Pancreas (tissue), 10 donors: ENCODE measurements at regions not wholly inside any gene's neighbourhood (a gene's known extent, or its start where the extent isn't known, plus 50 kb on each side); places are given as distances from the start of the nearest gene placed in this dataset.

Experiments used
- ATAC-seq, 4 donors: fragments of 200-7000 bp; cut with Tn5 transposase; one replicate each; pipeline versions ENCODE4 v1.8.0 to v1.9.1; 2020; ENCODE audit warnings: mild to moderate bottlenecking in 4 of 4, moderate library complexity in 4 of 4
- DNase-seq, 6 donors: peaks; one replicate each; pipeline ENCODE4 v3.0.0-alpha.2; 2020
- FAIRE-seq: peaks from 2 replicates; lab custom pipeline; 2012; peaks lifted over from hg19 to GRCh38; lab: Jason Lieb, UNC
- H3K27ac ChIP-seq, 4 donors: fragments of 200-600 bp; sonication (generic); 1 replicate in 3 of 4; 2 replicates in 1 of 4; pipeline versions ENCODE4 v1.5.0 to v1.8.0; 2020
- H3K27me3 ChIP-seq, 4 donors: fragments of 200-600 bp; one replicate each; pipeline ENCODE4 v1.8.0; 2021
- H3K36me3 ChIP-seq, 3 donors: fragments of 200-600 bp; sonication (generic) in 1 of 3; one replicate each; pipeline versions ENCODE4 v1.5.0 to v1.8.0; 2020 to 2021
- H3K4me1 ChIP-seq, 3 donors: fragments of 200-600 bp; one replicate each; pipeline ENCODE4 v1.8.0; 2021
- H3K4me3 ChIP-seq, 4 donors: fragments of 200-600 bp; sonication (generic) in 2 of 4; one replicate each; pipeline versions ENCODE4 v1.5.0 to v1.8.0; 2020 to 2021
- H3K9me3 ChIP-seq, 4 donors: fragments of 200-600 bp; one replicate each; pipeline ENCODE4 v1.8.0; 2021
- WGBS, 2 donors: extraction: QIAGEN DNeasy Blood & Tissue Kit; methylation state at CpG; one replicate each; pipeline ENCODE4 v1.1.7; 2013; 5-methylcytosine and 5-hydroxymethylcytosine counted together
- intact Hi-C, 3 donors: fragments of 100-400 bp; cut with DNase I; formaldehyde crosslinking; loops; one replicate each; pipeline versions ENCODE4 v1.11.1 to v1.14.2; 2022
- TF ChIP-seq, protein P1 (sequence below), 4 donors: fragments of 200-600 bp; sonication (generic) in 3 of 4; IDR thresholded peaks; one replicate each; pipeline versions ENCODE4 v1.5.0 to v1.8.0; 2021; ENCODE audit warnings: antibody characterized with exemption in 4 of 4
- donor health status: healthy with polysubstance abuse.
- donor health status: DM: no; HTN: no; CAD: no; lungs with moderate emphysema.
- donor health status: DM: no; HTN: no; CAD: no.
- donor health status: control.
- donor health status: control.
- donor health status: Bipolar disorder and iron deficiency.
- donor health status: DM: yes; HTN: yes; CAD: no.
- donor health status: DM: no; HTN: no; CAD: no.
- donor health status: DM: no; HTN: no; CAD: no.
- donor health status: DM: yes; HTN: yes; CAD: no.

DNA sequence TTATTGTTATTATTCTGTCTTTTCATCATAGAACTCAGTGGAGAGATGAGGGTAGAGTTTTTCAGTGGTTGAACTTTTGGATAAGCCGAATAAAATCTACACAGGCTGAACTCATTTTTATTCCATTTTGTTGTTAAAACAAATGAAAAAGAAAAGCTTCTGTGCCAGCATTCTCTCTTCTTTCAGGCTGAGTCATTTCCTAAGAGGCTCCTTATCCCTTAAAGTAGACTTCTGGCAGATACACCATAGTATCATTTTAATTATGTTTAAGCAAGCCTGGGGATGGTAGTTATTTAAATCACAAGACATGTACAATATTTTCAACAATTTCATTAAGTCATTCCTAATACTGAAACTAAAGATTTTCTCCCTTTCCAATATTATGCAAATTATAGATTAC lies 1364.0 kb upstream of the NRXN1 start:
- Histone ChIP-seq H3K27ac (no peak overlapping the region), H3K4me3 (no peak overlapping the region), H3K36me3 (no peaks in the 10 kb centered on the region), H3K27me3 (no peaks in the 10 kb centered on the region), H3K4me1 (no peaks in the 10 kb centered on the region), H3K9me3 (no peaks in the 10 kb centered on the region)
- FAIRE-seq (no peak), ATAC-seq (no peak), DNase-seq (no peak)
- TF ChIP-seq, protein P1, sequence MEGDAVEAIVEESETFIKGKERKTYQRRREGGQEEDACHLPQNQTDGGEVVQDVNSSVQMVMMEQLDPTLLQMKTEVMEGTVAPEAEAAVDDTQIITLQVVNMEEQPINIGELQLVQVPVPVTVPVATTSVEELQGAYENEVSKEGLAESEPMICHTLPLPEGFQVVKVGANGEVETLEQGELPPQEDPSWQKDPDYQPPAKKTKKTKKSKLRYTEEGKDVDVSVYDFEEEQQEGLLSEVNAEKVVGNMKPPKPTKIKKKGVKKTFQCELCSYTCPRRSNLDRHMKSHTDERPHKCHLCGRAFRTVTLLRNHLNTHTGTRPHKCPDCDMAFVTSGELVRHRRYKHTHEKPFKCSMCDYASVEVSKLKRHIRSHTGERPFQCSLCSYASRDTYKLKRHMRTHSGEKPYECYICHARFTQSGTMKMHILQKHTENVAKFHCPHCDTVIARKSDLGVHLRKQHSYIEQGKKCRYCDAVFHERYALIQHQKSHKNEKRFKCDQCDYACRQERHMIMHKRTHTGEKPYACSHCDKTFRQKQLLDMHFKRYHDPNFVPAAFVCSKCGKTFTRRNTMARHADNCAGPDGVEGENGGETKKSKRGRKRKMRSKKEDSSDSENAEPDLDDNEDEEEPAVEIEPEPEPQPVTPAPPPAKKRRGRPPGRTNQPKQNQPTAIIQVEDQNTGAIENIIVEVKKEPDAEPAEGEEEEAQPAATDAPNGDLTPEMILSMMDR (IDR thresholded peaks at IDR 0.05) = no peak
- WGBS, 2 donors = 88 to 92% methylated on average over 1 of the region's 1 CpG
- intact Hi-C loops = no loop called here

DNA sequence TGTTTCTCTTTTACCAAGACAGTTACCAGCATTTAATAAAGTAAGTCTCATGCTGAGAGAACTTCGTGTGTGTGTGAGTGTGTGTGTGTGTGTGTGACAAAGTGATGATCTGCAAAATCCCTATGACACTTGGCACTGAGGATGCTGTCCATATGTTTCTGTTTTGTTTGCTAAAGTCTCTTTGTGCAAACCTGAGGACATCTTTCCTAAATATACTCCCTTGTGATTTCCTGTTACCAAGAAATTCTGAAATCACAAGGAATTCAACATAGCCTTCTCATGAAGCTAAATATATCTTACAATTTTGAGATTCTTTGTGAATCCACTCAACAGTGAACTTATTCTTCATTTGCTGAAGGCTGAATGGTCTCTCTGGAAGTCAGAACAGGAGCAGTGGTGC lies 1359.7 kb upstream of the NRXN1 start:
- 45 to 59% methylated on average over 1 of the region's 1 CpG for WGBS, 2 donors

DNA sequence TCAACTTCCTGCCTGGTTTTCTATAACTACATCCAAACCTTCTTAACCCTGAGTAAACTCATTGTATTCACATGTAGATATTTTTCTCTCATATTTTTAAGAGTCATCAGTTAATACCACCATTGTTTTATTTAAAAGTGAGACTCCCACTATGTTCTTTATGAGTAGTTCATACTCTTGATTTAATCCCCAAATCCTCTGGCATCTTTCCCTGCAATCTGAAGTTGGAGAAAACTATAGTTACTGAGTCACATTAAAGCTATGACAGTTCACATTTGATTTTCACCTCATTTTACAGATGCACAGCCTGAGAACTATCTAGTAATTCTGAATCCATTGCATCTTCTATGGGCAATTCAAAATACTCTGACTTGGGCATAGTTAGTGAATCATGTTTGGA lies 1358.7 kb upstream of the NRXN1 start:
- no peak overlapping the region for H3K27ac ChIP-seq
- intact Hi-C loops = no loop called here
- FAIRE-seq = no peak

More for the DNA sequence above, 1359.7 kb upstream of the NRXN1 start:
- Histone ChIP-seq H3K27ac (no peak overlapping the region), H3K36me3 (no peaks in the 10 kb centered on the region), H3K4me1 (no peaks in the 10 kb centered on the region), H3K27me3 (no peaks in the 10 kb centered on the region), H3K4me3 (no peak overlapping the region), H3K9me3 (no peaks in the 10 kb centered on the region)
- ATAC-seq (no peak), DNase-seq (no peak), FAIRE-seq (no peak)
- intact Hi-C loops = no loop called here
- TF ChIP-seq, protein P1 (IDR thresholded peaks at IDR 0.05) = no peak

DNA sequence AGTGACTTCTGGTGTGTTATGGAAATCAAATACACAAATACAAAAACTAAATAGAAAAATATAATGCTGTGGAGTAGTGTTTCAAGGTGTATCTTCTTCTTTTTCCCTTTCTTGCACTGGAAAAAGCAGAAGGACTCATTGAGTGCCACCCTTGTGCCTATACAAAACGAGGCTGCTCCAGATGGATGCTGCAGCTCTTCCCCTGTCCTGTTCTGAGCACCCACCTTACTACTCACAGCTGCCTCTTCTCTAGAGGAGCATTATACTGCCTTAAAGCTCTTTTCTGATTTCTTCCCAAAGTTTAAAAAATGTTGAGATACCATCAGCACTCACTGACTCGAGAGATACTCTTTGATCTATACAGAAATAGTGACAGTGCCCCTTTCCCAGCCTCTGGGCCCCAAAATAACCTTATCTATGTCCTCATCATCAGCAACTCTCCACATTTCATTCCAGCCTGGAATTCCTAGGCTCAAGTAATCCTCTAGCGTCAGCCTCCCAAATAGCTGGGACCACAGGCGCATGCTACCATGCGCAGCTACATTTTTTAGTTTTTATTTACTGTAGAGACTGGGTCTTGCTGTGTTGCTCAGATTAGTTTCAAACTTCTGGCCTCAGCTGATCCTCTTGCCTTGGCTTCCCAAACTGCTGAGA lies 1356.1 kb upstream of the NRXN1 start:
- no peaks in the 10 kb centered on the region for H3K9me3 ChIP-seq
- no peaks in the 10 kb centered on the region for H3K27me3 ChIP-seq
- ATAC-seq (no peak), FAIRE-seq (no peak), DNase-seq (no peak)
- TF ChIP-seq, protein P1 (IDR thresholded peaks at IDR 0.05) = no peak
- no peaks in the 10 kb centered on the region for H3K4me1 ChIP-seq
- intact Hi-C loops = no loop called here
- WGBS, 2 donors = 89 to 94% methylated on average over 5 of the region's 5 CpGs
- no peaks in the 10 kb centered on the region for H3K36me3 ChIP-seq
- H3K4me3 ChIP-seq = no peak overlapping the region
- no peak overlapping the region for H3K27ac ChIP-seq

More for the DNA sequence above, 1358.7 kb upstream of the NRXN1 start:
- Histone ChIP-seq H3K27me3 (no peaks in the 10 kb centered on the region), H3K4me3 (no peak overlapping the region), H3K9me3 (no peaks in the 10 kb centered on the region), H3K4me1 (no peaks in the 10 kb centered on the region), H3K36me3 (no peaks in the 10 kb centered on the region)
- TF ChIP-seq, protein P1 (IDR thresholded peaks at IDR 0.05) = no peak
- ATAC-seq = no peak
- no peak for DNase-seq

DNA sequence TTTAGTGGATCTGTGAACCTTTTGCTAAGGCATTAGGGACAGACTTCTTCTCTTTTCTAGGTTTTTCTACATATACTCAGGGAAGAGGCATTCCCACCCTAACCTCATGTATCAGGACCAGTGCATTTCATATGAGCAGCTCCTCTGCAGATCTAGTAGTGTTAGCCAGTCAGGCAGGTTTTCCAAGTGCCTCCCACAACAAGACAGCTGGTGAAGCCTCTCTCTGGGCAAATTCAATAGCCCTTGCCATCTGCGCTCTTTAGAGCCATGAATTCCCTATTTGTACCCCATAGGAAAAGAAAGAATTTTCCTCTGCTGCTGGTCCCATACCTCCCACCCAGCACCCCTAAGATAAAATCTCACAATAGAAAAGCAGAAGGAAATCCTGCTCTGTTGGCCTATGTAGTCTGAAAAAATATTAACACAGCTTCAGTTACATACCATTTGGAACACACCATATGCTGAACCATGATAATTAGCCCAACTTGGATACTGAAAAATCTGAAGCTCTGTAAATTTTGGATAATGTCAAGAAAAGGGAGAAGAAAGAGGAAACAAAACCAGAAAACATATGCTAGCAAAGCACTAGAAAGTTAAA lies 1354.6 kb upstream of the NRXN1 start:
- WGBS, 2 donors = 94 to 100% methylated on average over 1 of the region's 1 CpG

More for the DNA sequence above, 1354.6 kb upstream of the NRXN1 start:
- Histone ChIP-seq H3K4me1 (no peaks in the 10 kb centered on the region), H3K27ac (no peak overlapping the region), H3K4me3 (no peak overlapping the region), H3K36me3 (no peaks in the 10 kb centered on the region), H3K9me3 (no peaks in the 10 kb centered on the region), H3K27me3 (no peaks in the 10 kb centered on the region)
- ATAC-seq = no peak
- no peak for DNase-seq
- TF ChIP-seq, protein P1 (IDR thresholded peaks at IDR 0.05) = no peak
- FAIRE-seq = no peak
- intact Hi-C loops = no loop called here
